ENCODE measurements at regions not wholly inside any gene's neighbourhood (a gene's known extent, or its start where the extent isn't known, plus 50 kb on each side); places are given as distances from the start of the nearest gene placed in this dataset.

GRCh38 chr6:53446151-53446550 lies 97.4 kb upstream of the ELOVL5 start:
- WGBS (ENCODE audit: insufficient coverage), result 76% methylated on average over 2 of the region's 2 CpGs
- Histone ChIP-seq H3K36me3 (ENCODE audit: control insufficient read depth, insufficient read depth, low read length) (no peaks in the 10 kb centered on the region), H3K27me3 (ENCODE audit: control insufficient read depth, insufficient read depth, low read length) (no peaks in the 10 kb centered on the region), H3K4me3 (ENCODE audit: low read length) (no peak overlapping the region), H3K4me1 (ENCODE audit: control insufficient read depth, insufficient read depth, low read length) (no peaks in the 10 kb centered on the region), H3K9me3 (ENCODE audit: control insufficient read depth, insufficient read depth, low read length) (no peaks in the 10 kb centered on the region), H3K27ac (ENCODE audit: low read length) (no peak overlapping the region)
- H3K27ac Mint-ChIP-seq, result no peak overlapping the region
- H3K9me3 Mint-ChIP-seq, result no peaks in the 10 kb centered on the region
- TF ChIP-seq CTCF (IDR thresholded peaks at IDR 0.05), result no peak
- H3K27me3 Mint-ChIP-seq (ENCODE audit: low read depth in 2 of 2), result peaks cover 6 to 7% of the 10 kb centered on the region in 2 donors
- H3K36me3 Mint-ChIP-seq, result no peaks in the 10 kb centered on the region
- intact Hi-C loops (cut with micrococcal nuclease), result no loop called here
- DNase-seq (no peak), ATAC-seq (no peak)
- no peaks in the 10 kb centered on the region for H3K4me1 Mint-ChIP-seq
- no peak overlapping the region for H3K4me3 Mint-ChIP-seq

GRCh38 chr6:53441761-53442160 lies 93.0 kb upstream of the ELOVL5 start:
- Histone ChIP-seq H3K4me1 (ENCODE audit: control insufficient read depth, insufficient read depth, low read length) (no peaks in the 10 kb centered on the region), H3K4me3 (ENCODE audit: low read length) (no peak overlapping the region), H3K27me3 (ENCODE audit: control insufficient read depth, insufficient read depth, low read length) (no peaks in the 10 kb centered on the region), H3K27ac (ENCODE audit: low read length) (no peak overlapping the region), H3K9me3 (ENCODE audit: control insufficient read depth, insufficient read depth, low read length) (no peaks in the 10 kb centered on the region), H3K36me3 (ENCODE audit: control insufficient read depth, insufficient read depth, low read length) (no peaks in the 10 kb centered on the region)
- H3K4me1 Mint-ChIP-seq, result peaks cover 5% of the 10 kb centered on the region in 2 donors
- no peak overlapping the region for H3K4me3 Mint-ChIP-seq
- intact Hi-C loops (cut with micrococcal nuclease), result no loop called here
- no peak for ATAC-seq
- no peaks in the 10 kb centered on the region for H3K36me3 Mint-ChIP-seq
- WGBS (ENCODE audit: insufficient coverage), result 81% methylated on average over 3 of the region's 3 CpGs
- H3K9me3 Mint-ChIP-seq, result no peaks in the 10 kb centered on the region
- H3K27me3 Mint-ChIP-seq (ENCODE audit: low read depth in 2 of 2), result peaks cover 9 to 15% of the 10 kb centered on the region in 2 donors
- H3K27ac Mint-ChIP-seq, result no peak overlapping the region
- TF ChIP-seq CTCF (IDR thresholded peaks at IDR 0.05), result no peak
- DNase-seq, result no peak

GRCh38 chr6:53441035-53441493 lies 92.3 kb upstream of the ELOVL5 start:
- TF ChIP-seq CTCF (IDR thresholded peaks at IDR 0.05), result no peak
- peaks cover 9 to 15% of the 10 kb centered on the region in 2 donors for H3K27me3 Mint-ChIP-seq (ENCODE audit: low read depth in 2 of 2)
- H3K27ac Mint-ChIP-seq, result no peak overlapping the region
- intact Hi-C loops (cut with micrococcal nuclease), result no loop called here
- H3K9me3 Mint-ChIP-seq, result no peaks in the 10 kb centered on the region
- DNase-seq (no peak), ATAC-seq (no peak)
- no peaks in the 10 kb centered on the region for H3K36me3 Mint-ChIP-seq
- peaks cover 5% of the 10 kb centered on the region in 2 donors for H3K4me1 Mint-ChIP-seq
- Histone ChIP-seq H3K27ac (ENCODE audit: low read length) (no peak overlapping the region), H3K4me3 (ENCODE audit: low read length) (no peak overlapping the region), H3K9me3 (ENCODE audit: control insufficient read depth, insufficient read depth, low read length) (no peaks in the 10 kb centered on the region), H3K27me3 (ENCODE audit: control insufficient read depth, insufficient read depth, low read length) (no peaks in the 10 kb centered on the region), H3K36me3 (ENCODE audit: control insufficient read depth, insufficient read depth, low read length) (no peaks in the 10 kb centered on the region), H3K4me1 (ENCODE audit: control insufficient read depth, insufficient read depth, low read length) (no peaks in the 10 kb centered on the region)
- 44% methylated on average over 1 of the region's 1 CpG for WGBS (ENCODE audit: insufficient coverage)
- H3K4me3 Mint-ChIP-seq, result no peak overlapping the region

- Mint-ChIP-seq H3K27ac (no peak overlapping the region), H3K4me3 (no peak overlapping the region), H3K27me3 (ENCODE audit: low read depth in 2 of 2) (peaks cover 6 to 15% of the 10 kb centered on the region in 2 donors), H3K36me3 (no peaks in the 10 kb centered on the region), H3K4me1 (peaks cover 5% of the 10 kb centered on the region in 2 donors), H3K9me3 (no peaks in the 10 kb centered on the region)
- no peaks in the 10 kb centered on the region for H3K9me3 ChIP-seq (ENCODE audit: control insufficient read depth, insufficient read depth, low read length)
- no peak for TF ChIP-seq CTCF (IDR thresholded peaks at IDR 0.05)
- WGBS (ENCODE audit: insufficient coverage), result 37% methylated on average over 3 of the region's 3 CpGs
- H3K27ac ChIP-seq (ENCODE audit: low read length), result no peak overlapping the region
- DNase-seq (no peak), ATAC-seq (no peak)
- H3K4me3 ChIP-seq (ENCODE audit: low read length), result no peak overlapping the region
- no peaks in the 10 kb centered on the region for H3K27me3 ChIP-seq (ENCODE audit: control insufficient read depth, insufficient read depth, low read length)
- intact Hi-C loops (cut with micrococcal nuclease), result no loop called here
- no peaks in the 10 kb centered on the region for H3K4me1 ChIP-seq (ENCODE audit: control insufficient read depth, insufficient read depth, low read length)
- H3K36me3 ChIP-seq (ENCODE audit: control insufficient read depth, insufficient read depth, low read length), result no peaks in the 10 kb centered on the region
Observed at GRCh38 chr6:53440336-53440945, 91.7 kb upstream of the ELOVL5 start.
